Activated CD4-positive, alpha-beta T cell treated with anti-CD3 and anti-CD28 coated beads, Interleukin-2, amount 10 ng/mL, durations not matched to agents 24 days and 14 days (primary cell): ENCODE measurements at regions not wholly inside any gene's neighbourhood (a gene's known extent, or its start where the extent isn't known, plus 50 kb on each side); places are given as distances from the start of the nearest gene placed in this dataset.
A peak's percentile ranks its signal among the peaks of the same experiment; 100 is the strongest.

Experiments
- DNase-seq: peaks from one replicate; pipeline ENCODE4 v3.0.0; 2022
- H3K27ac Mint-ChIP-seq: one replicate; pipeline ENCODE4 v1.8.0; 2022; ENCODE audit warnings: mild to moderate bottlenecking, mixed read lengths
- H3K27me3 Mint-ChIP-seq: one replicate; pipeline ENCODE4 v1.8.0; 2022; ENCODE audit warnings: mixed read lengths
- H3K36me3 Mint-ChIP-seq: one replicate; pipeline ENCODE4 v1.8.0; 2022; ENCODE audit warnings: low read depth, mild to moderate bottlenecking, mixed read lengths
- H3K4me1 Mint-ChIP-seq: one replicate; pipeline ENCODE4 v1.8.0; 2021; ENCODE audit warnings: mixed read lengths
- H3K4me3 Mint-ChIP-seq: one replicate; pipeline ENCODE4 v1.8.0; 2022; ENCODE audit warnings: mild to moderate bottlenecking, moderate library complexity, mixed read lengths
- H3K9me3 Mint-ChIP-seq: one replicate; pipeline ENCODE4 v1.8.0; 2021; ENCODE audit warnings: mixed read lengths
- intact Hi-C: fragments of 100-400 bp; cut with micrococcal nuclease; formaldehyde crosslinking; loops from one replicate; pipeline ENCODE4 v1.15.1; 2023

GRCh38 chr22:49017482-49018329 is 810.0 kb downstream of the BRD1 start:
- no peaks in the 10 kb centered on the region for H3K27me3 Mint-ChIP-seq

GRCh38 chr22:49016909-49017481 is 810.7 kb downstream of the BRD1 start:
- Mint-ChIP-seq H3K27me3 (no peaks in the 10 kb centered on the region), H3K27ac (no peak overlapping the region), H3K36me3 (no peaks in the 10 kb centered on the region), H3K4me1 (no peaks in the 10 kb centered on the region), H3K4me3 (no peak overlapping the region), H3K9me3 (no peaks in the 10 kb centered on the region)
- intact Hi-C loops = no loop called here
- no peak for DNase-seq

More at GRCh38 chr22:49017482-49018329, 810.0 kb downstream of the BRD1 start:
- Mint-ChIP-seq H3K4me1 (no peaks in the 10 kb centered on the region), H3K4me3 (no peak overlapping the region), H3K9me3 (no peaks in the 10 kb centered on the region), H3K36me3 (no peaks in the 10 kb centered on the region), H3K27ac (no peak overlapping the region)
- no peak for DNase-seq
- intact Hi-C loops = no loop called here

- H3K9me3 Mint-ChIP-seq = no peaks in the 10 kb centered on the region
- no peaks in the 10 kb centered on the region for H3K4me1 Mint-ChIP-seq
- DNase-seq = no peak
- H3K27me3 Mint-ChIP-seq = no peaks in the 10 kb centered on the region
- no peak overlapping the region for H3K4me3 Mint-ChIP-seq
- intact Hi-C loops = no loop called here
- no peak overlapping the region for H3K27ac Mint-ChIP-seq
- H3K36me3 Mint-ChIP-seq = no peaks in the 10 kb centered on the region
Measured at GRCh38 chr22:49015993-49016908, 811.4 kb downstream of the BRD1 start.

GRCh38 chr22:49015459-49015858 is 812.2 kb downstream of the BRD1 start:
- Mint-ChIP-seq H3K4me1 (no peaks in the 10 kb centered on the region), H3K27ac (no peak overlapping the region), H3K9me3 (no peaks in the 10 kb centered on the region), H3K36me3 (no peaks in the 10 kb centered on the region), H3K4me3 (no peak overlapping the region), H3K27me3 (no peaks in the 10 kb centered on the region)
- no peak for DNase-seq
- intact Hi-C loops = no loop called here

- Mint-ChIP-seq H3K27me3 (no peaks in the 10 kb centered on the region), H3K27ac (no peak overlapping the region), H3K9me3 (no peaks in the 10 kb centered on the region), H3K36me3 (no peaks in the 10 kb centered on the region), H3K4me3 (no peak overlapping the region), H3K4me1 (no peaks in the 10 kb centered on the region)
- intact Hi-C loops = no loop called here
- DNase-seq = no peak
Measured at GRCh38 chr22:49014227-49015201, 813.2 kb downstream of the BRD1 start.

- H3K4me1 Mint-ChIP-seq = no peaks in the 10 kb centered on the region
- no peak overlapping the region for H3K4me3 Mint-ChIP-seq
- H3K36me3 Mint-ChIP-seq = no peaks in the 10 kb centered on the region
- no peak for DNase-seq
- H3K27ac Mint-ChIP-seq = no peak overlapping the region
- intact Hi-C loops = no loop called here
- H3K27me3 Mint-ChIP-seq = no peaks in the 10 kb centered on the region
- no peaks in the 10 kb centered on the region for H3K9me3 Mint-ChIP-seq
Measured at GRCh38 chr22:49013707-49014106, 814.0 kb downstream of the BRD1 start.

GRCh38 chr22:49012712-49013395 is 814.8 kb downstream of the BRD1 start:
- Mint-ChIP-seq H3K27me3 (no peaks in the 10 kb centered on the region), H3K4me3 (no peak overlapping the region), H3K9me3 (no peaks in the 10 kb centered on the region), H3K36me3 (no peaks in the 10 kb centered on the region), H3K27ac (no peak overlapping the region), H3K4me1 (no peaks in the 10 kb centered on the region)
- intact Hi-C loops = no loop called here
- DNase-seq = peak; percentile 11

- DNase-seq = peak; percentile 35
- Mint-ChIP-seq H3K27ac (no peak overlapping the region), H3K9me3 (no peaks in the 10 kb centered on the region), H3K27me3 (no peaks in the 10 kb centered on the region), H3K4me1 (no peaks in the 10 kb centered on the region), H3K4me3 (no peak overlapping the region), H3K36me3 (no peaks in the 10 kb centered on the region)
- intact Hi-C loops = no loop called here
Measured at GRCh38 chr22:49011769-49012648, 815.7 kb downstream of the BRD1 start.

GRCh38 chr22:49011379-49011768 is 816.3 kb downstream of the BRD1 start:
- no peak for DNase-seq
- H3K36me3 Mint-ChIP-seq = no peaks in the 10 kb centered on the region
- no peaks in the 10 kb centered on the region for H3K9me3 Mint-ChIP-seq
- intact Hi-C loops = no loop called here
- no peak overlapping the region for H3K27ac Mint-ChIP-seq
- H3K4me1 Mint-ChIP-seq = no peaks in the 10 kb centered on the region
- no peak overlapping the region for H3K4me3 Mint-ChIP-seq
- H3K27me3 Mint-ChIP-seq = no peaks in the 10 kb centered on the region

- Mint-ChIP-seq H3K36me3 (no peaks in the 10 kb centered on the region), H3K4me3 (no peak overlapping the region), H3K9me3 (no peaks in the 10 kb centered on the region), H3K27me3 (no peaks in the 10 kb centered on the region), H3K27ac (no peak overlapping the region), H3K4me1 (no peaks in the 10 kb centered on the region)
- intact Hi-C loops = no loop called here
- DNase-seq = peak; percentile 34
Measured at GRCh38 chr22:49010901-49011300, 816.8 kb downstream of the BRD1 start.

GRCh38 chr22:49010070-49010863 is 817.4 kb downstream of the BRD1 start:
- H3K4me3 Mint-ChIP-seq = no peak overlapping the region
- peak; percentile 37 for DNase-seq
- H3K27me3 Mint-ChIP-seq = no peaks in the 10 kb centered on the region
- intact Hi-C loops = no loop called here
- no peaks in the 10 kb centered on the region for H3K9me3 Mint-ChIP-seq
- no peak overlapping the region for H3K27ac Mint-ChIP-seq
- H3K4me1 Mint-ChIP-seq = no peaks in the 10 kb centered on the region
- no peaks in the 10 kb centered on the region for H3K36me3 Mint-ChIP-seq
